HEK293T (cell line): ENCODE measurements at regions not wholly inside any gene's neighbourhood (a gene's known extent, or its start where the extent isn't known, plus 50 kb on each side); places are given as distances from the start of the nearest gene placed in this dataset.

Source experiments
- ARNT ChIP-seq: fragments of 450-650 bp; IDR thresholded peaks from 2 replicates; pipeline ENCODE4 v1.6.1; 2017; ENCODE audit warnings: mild to moderate bottlenecking
- BHLHE40 ChIP-seq: fragments of 450-650 bp; IDR thresholded peaks from 2 replicates; pipeline ENCODE4 v1.6.1; 2016; ENCODE audit warnings: mild to moderate bottlenecking, moderate library complexity, borderline replicate concordance
- ELF4 ChIP-seq: fragments of 450-650 bp; IDR thresholded peaks from 2 replicates; pipeline ENCODE4 v1.6.1; 2017; ENCODE audit warnings: antibody characterized with exemption
- FOXK2 ChIP-seq: fragments of 450-650 bp; IDR thresholded peaks from 2 replicates; pipeline ENCODE4 v1.6.1; 2016; ENCODE audit warnings: mild to moderate bottlenecking
- FOXM1 ChIP-seq: fragments of 450-650 bp; IDR thresholded peaks from 2 replicates; pipeline ENCODE4 v1.6.1; 2017; ENCODE audit warnings: mild to moderate bottlenecking, borderline replicate concordance
- HDGF ChIP-seq: fragments of 450-650 bp; IDR thresholded peaks from 2 replicates; pipeline ENCODE4 v1.6.1; 2017; ENCODE audit warnings: antibody characterized with exemption, borderline replicate concordance
- L3MBTL2 ChIP-seq: fragments of 450-650 bp; conservative IDR thresholded peaks from 2 replicates; pipeline ENCODE4 v1.6.1; 2016; ENCODE audit warnings: mild to moderate bottlenecking
- SP1 ChIP-seq: fragments of 450-650 bp; IDR thresholded peaks from 2 replicates; pipeline ENCODE4 v1.6.1; 2017
- SUZ12 ChIP-seq: fragments of 450-650 bp; IDR thresholded peaks from 2 replicates; pipeline ENCODE4 v1.6.1; 2016; ENCODE audit warnings: mild to moderate bottlenecking
- TARDBP ChIP-seq: fragments of 450-650 bp; IDR thresholded peaks from 2 replicates; pipeline ENCODE4 v1.6.1; 2016
- ZNF384 ChIP-seq: fragments of 450-650 bp; IDR thresholded peaks from 2 replicates; pipeline ENCODE4 v1.6.1; 2016

GRCh38 chr7:25694699-25695098 lies 457.3 kb upstream of the NFE2L3 start:
- TF ChIP-seq SP1 (no peak), BHLHE40 (no peak), TARDBP (no peak), ZNF384 (no peak), ELF4 (no peak), L3MBTL2 (no peak), FOXK2 (no peak), SUZ12 (no peak), FOXM1 (no peak), HDGF (no peak), ARNT (no peak)
